ENCODE measurements at regions not wholly inside any gene's neighbourhood (a gene's known extent, or its start where the extent isn't known, plus 50 kb on each side); places are given as distances from the start of the nearest gene placed in this dataset.

DNA sequence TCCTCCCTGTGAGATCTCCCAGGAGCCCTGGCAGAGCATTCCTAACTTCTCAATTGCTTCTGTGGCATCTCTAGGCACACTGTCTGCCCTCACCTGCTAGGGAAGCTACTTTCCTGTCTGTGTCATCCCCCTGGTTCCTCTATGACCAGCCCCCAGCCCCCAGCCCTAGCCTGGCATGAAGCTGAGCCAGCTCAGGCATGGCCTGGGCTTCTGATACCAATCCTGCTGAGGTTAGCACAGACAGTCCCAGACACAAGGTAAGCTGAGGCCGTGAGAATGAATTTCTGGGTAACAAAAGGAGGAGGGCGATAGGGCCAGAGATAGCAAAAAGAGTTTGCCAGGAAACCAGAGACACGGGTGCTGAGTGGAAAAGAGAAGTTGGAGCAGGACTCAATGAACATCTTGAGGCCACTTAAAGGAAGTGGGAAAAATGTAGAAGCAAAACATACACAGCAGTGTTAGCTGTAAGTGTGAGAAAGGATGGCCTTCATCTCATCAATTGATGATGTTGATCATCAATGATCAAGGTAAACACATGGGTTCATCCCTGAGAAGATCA is 87.6 kb upstream of the PICALM start:
- TF ChIP-seq, protein P1, sequence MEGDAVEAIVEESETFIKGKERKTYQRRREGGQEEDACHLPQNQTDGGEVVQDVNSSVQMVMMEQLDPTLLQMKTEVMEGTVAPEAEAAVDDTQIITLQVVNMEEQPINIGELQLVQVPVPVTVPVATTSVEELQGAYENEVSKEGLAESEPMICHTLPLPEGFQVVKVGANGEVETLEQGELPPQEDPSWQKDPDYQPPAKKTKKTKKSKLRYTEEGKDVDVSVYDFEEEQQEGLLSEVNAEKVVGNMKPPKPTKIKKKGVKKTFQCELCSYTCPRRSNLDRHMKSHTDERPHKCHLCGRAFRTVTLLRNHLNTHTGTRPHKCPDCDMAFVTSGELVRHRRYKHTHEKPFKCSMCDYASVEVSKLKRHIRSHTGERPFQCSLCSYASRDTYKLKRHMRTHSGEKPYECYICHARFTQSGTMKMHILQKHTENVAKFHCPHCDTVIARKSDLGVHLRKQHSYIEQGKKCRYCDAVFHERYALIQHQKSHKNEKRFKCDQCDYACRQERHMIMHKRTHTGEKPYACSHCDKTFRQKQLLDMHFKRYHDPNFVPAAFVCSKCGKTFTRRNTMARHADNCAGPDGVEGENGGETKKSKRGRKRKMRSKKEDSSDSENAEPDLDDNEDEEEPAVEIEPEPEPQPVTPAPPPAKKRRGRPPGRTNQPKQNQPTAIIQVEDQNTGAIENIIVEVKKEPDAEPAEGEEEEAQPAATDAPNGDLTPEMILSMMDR (conservative IDR thresholded peaks at IDR 0.05; ENCODE audit: low read length) = no peak
- TF ChIP-seq EZH2phosphoT487 (IDR thresholded peaks at IDR 0.05; ENCODE audit: borderline replicate concordance, low read depth, low read length) = no peak

Data from OCI-LY7 (cell line).